CD4-positive, alpha-beta T cell (primary cell): ENCODE measurements at regions not wholly inside any gene's neighbourhood (a gene's known extent, or its start where the extent isn't known, plus 50 kb on each side); places are given as distances from the start of the nearest gene placed in this dataset.

Source experiments
- ATAC-seq: fragments of 200-7000 bp; cut with Tn5 transposase; one replicate; pipeline ENCODE4 v1.10.0; 2022; ENCODE audit warnings: mild to moderate bottlenecking; ENCODE audit not compliant: poor library complexity
- CTCF ChIA-PET: fragments of 350-600 bp; sonication (Branson Sonifier 250); formaldehyde crosslinking; loops from one replicate; lab custom pipeline; 2021; ENCODE audit warnings: antibody characterized with exemption, inconsistent platforms; lab: Charles Lee
- POLR2A ChIA-PET: fragments of 350-600 bp; sonication (Branson Sonifier 250); formaldehyde crosslinking; loops from one replicate; lab custom pipeline; 2021; ENCODE audit warnings: antibody characterized with exemption, inconsistent platforms; lab: Charles Lee
- DNase-seq, 14 experiments: peaks; one replicate each; pipeline ENCODE4 v3.0.0-alpha.2; 2013 to 2020; ENCODE audit warnings: mixed read lengths in 2 of 14
- H3K27ac ChIP-seq, 2 donors: one replicate each; pipeline versions ENCODE4 v1.5.1 to v1.7.0; 2013; ENCODE audit warnings: low read length in 2 of 2, low read depth in 1 of 2, mild to moderate bottlenecking in 1 of 2
- H3K27me3 ChIP-seq, 2 experiments: 1 replicate in 1 of 2; 2 replicates in 1 of 2; pipeline versions ENCODE4 v1.6.1 to v1.7.0; 2013; ENCODE audit warnings: low read length in 2 of 2, control low read depth in 1 of 2, mild to moderate bottlenecking in 1 of 2, moderate library complexity in 1 of 2; ENCODE audit not compliant: insufficient read depth in 2 of 2, control insufficient read depth in 1 of 2
- H3K36me3 ChIP-seq: one replicate; pipeline ENCODE4 v1.6.1; 2013; ENCODE audit warnings: low read length, control low read depth; ENCODE audit not compliant: insufficient read depth
- H3K4me1 ChIP-seq: one replicate; pipeline ENCODE4 v1.6.1; 2013; ENCODE audit warnings: low read length, control low read depth; ENCODE audit not compliant: insufficient read depth
- H3K4me3 ChIP-seq: one replicate; pipeline ENCODE4 v1.5.1; 2013; ENCODE audit warnings: mild to moderate bottlenecking, low read length, moderate library complexity
- H3K9me3 ChIP-seq, 2 experiments: 1 replicate in 1 of 2; 2 replicates in 1 of 2; pipeline versions ENCODE4 v1.6.1 to v1.7.0; 2013; ENCODE audit warnings: low read length in 2 of 2, mild to moderate bottlenecking in 2 of 2, control low read depth in 1 of 2, moderate library complexity in 1 of 2; ENCODE audit not compliant: control insufficient read depth in 1 of 2, insufficient read depth in 1 of 2
- H3K27ac Mint-ChIP-seq: one replicate; pipeline ENCODE4 v1.8.0; 2020; ENCODE audit warnings: mixed read lengths
- H3K27me3 Mint-ChIP-seq: one replicate; pipeline ENCODE4 v1.8.0; 2021; ENCODE audit warnings: mixed read lengths
- H3K36me3 Mint-ChIP-seq: one replicate; pipeline ENCODE4 v1.8.0; 2021; ENCODE audit warnings: low read depth, mixed read lengths
- H3K4me1 Mint-ChIP-seq: one replicate; pipeline ENCODE4 v1.8.0; 2021; ENCODE audit warnings: low read depth, mixed read lengths
- H3K4me3 Mint-ChIP-seq: one replicate; pipeline ENCODE4 v1.8.0; 2020; ENCODE audit warnings: mild to moderate bottlenecking, mixed read lengths
- H3K9me3 Mint-ChIP-seq: one replicate; pipeline ENCODE4 v1.8.0; 2020; ENCODE audit warnings: mixed read lengths
- CTCF ChIP-seq: fragments of 200-600 bp; IDR thresholded peaks from one replicate; pipeline ENCODE4 v1.8.0; 2022; ENCODE audit warnings: antibody characterized with exemption, mild to moderate bottlenecking
- intact Hi-C, 2 experiments: fragments of 100-400 bp; cut with DNase I in 1 of 2; cut with micrococcal nuclease in 1 of 2; formaldehyde crosslinking; loops; one replicate each; pipeline versions ENCODE4 v1.15.1 to v1.9.0; 2023 to 2025; cut with DNase I, micrococcal nuclease

- H3K27ac Mint-ChIP-seq: no peak overlapping the region
- Histone ChIP-seq H3K27ac (no peak overlapping the region), H3K9me3 (peaks cover 0 to 3% of the 10 kb centered on the region in 2 experiments), H3K4me3 (no peak overlapping the region), H3K27me3 (peaks cover 13 to 30% of the 10 kb centered on the region in 2 experiments), H3K36me3 (no peaks in the 10 kb centered on the region), H3K4me1 (no peaks in the 10 kb centered on the region)
- H3K4me1 Mint-ChIP-seq: no peaks in the 10 kb centered on the region
- peaks cover 70% of the 10 kb centered on the region for H3K27me3 Mint-ChIP-seq
- ChIA-PET CTCF (no interaction called here), POLR2A (no interaction called here)
- no peaks in the 10 kb centered on the region for H3K9me3 Mint-ChIP-seq
- H3K4me3 Mint-ChIP-seq: no peak overlapping the region
- TF ChIP-seq CTCF: no peak
- intact Hi-C loops: no loop called here
- no peaks in the 10 kb centered on the region for H3K36me3 Mint-ChIP-seq
- DNase-seq: no peak
- ATAC-seq: no peak
Measured at GRCh38 chr12:108462686-108463085, 52.4 kb upstream of the FICD start.

GRCh38 chr12:108461058-108461660, 53.9 kb upstream of the FICD start:
- peaks cover 13 to 30% of the 10 kb centered on the region in 2 experiments for H3K27me3 ChIP-seq
- intact Hi-C loops: no loop called here
- ATAC-seq: no peak
- H3K4me3 Mint-ChIP-seq: no peak overlapping the region
- H3K4me1 ChIP-seq: no peaks in the 10 kb centered on the region
- H3K4me1 Mint-ChIP-seq: no peaks in the 10 kb centered on the region
- no peaks in the 10 kb centered on the region for H3K9me3 ChIP-seq
- H3K4me3 ChIP-seq: no peak overlapping the region
- CTCF ChIA-PET: no interaction called here
- no peak for TF ChIP-seq CTCF
- POLR2A ChIA-PET: no interaction called here
- no peaks in the 10 kb centered on the region for H3K36me3 ChIP-seq
- H3K9me3 Mint-ChIP-seq: no peaks in the 10 kb centered on the region
- H3K27ac ChIP-seq: no peak overlapping the region
- H3K27ac Mint-ChIP-seq: no peak overlapping the region
- DNase-seq: no peak
- no peaks in the 10 kb centered on the region for H3K36me3 Mint-ChIP-seq
- H3K27me3 Mint-ChIP-seq: peaks cover 60% of the 10 kb centered on the region

- no peak overlapping the region for H3K27ac Mint-ChIP-seq
- Histone ChIP-seq H3K4me3 (no peak overlapping the region), H3K9me3 (no peaks in the 10 kb centered on the region), H3K36me3 (no peaks in the 10 kb centered on the region), H3K4me1 (no peaks in the 10 kb centered on the region), H3K27me3 (peaks cover 11 to 15% of the 10 kb centered on the region in 2 experiments), H3K27ac (no peak overlapping the region)
- H3K9me3 Mint-ChIP-seq: no peaks in the 10 kb centered on the region
- DNase-seq (no peak), ATAC-seq (no peak)
- CTCF ChIA-PET: no interaction called here
- no peak for TF ChIP-seq CTCF
- intact Hi-C loops: loop anchor here in 1 of 2 experiments (10.0 kb wide), 2 partner anchors 354 to 474 kb away; no protein-coding TSS in a partner anchor
- H3K4me1 Mint-ChIP-seq: no peaks in the 10 kb centered on the region
- H3K36me3 Mint-ChIP-seq: no peaks in the 10 kb centered on the region
- H3K27me3 Mint-ChIP-seq: peaks cover 64% of the 10 kb centered on the region
- H3K4me3 Mint-ChIP-seq: no peak overlapping the region
- POLR2A ChIA-PET: no interaction called here
Measured at GRCh38 chr12:108459149-108459548, 55.9 kb upstream of the FICD start.
